SJSA1 (cell line): ENCODE measurements at regions not wholly inside any gene's neighbourhood (a gene's known extent, or its start where the extent isn't known, plus 50 kb on each side); places are given as distances from the start of the nearest gene placed in this dataset.
"Not testable (repeated sequence)": the region's sequence is repeated elsewhere in the genome, so short reads cannot be mapped to it uniquely, and the experiment has no call there.

Experiments
- DNase-seq, 2 experiments: peaks; one replicate each; pipeline ENCODE4 v3.0.0-alpha.2; 2015 to 2020; ENCODE audit warnings: low spot score in 2 of 2, low read depth in 1 of 2
- H3K27ac ChIP-seq: fragments of 250-450 bp; sonication (Bioruptor Pico); 2 replicates; pipeline ENCODE4 v1.5.1; 2020; ENCODE audit warnings: mild to moderate bottlenecking, moderate library complexity
- H3K27me3 ChIP-seq: fragments of 250-450 bp; sonication (Bioruptor Pico); replicated peaks from 2 replicates; pipeline ENCODE4 v1.5.1; 2020; ENCODE audit warnings: mild to moderate bottlenecking, moderate library complexity
- H3K36me3 ChIP-seq: fragments of 250-450 bp; sonication (Bioruptor Pico); 2 replicates; pipeline ENCODE4 v1.5.1; 2020; ENCODE audit warnings: mild to moderate bottlenecking
- H3K4me1 ChIP-seq: fragments of 250-450 bp; sonication (Bioruptor Pico); replicated peaks from 2 replicates; pipeline ENCODE4 v1.6.1; 2021; ENCODE audit warnings: mild to moderate bottlenecking
- H3K4me3 ChIP-seq: fragments of 250-450 bp; sonication (Bioruptor Pico); 2 replicates; pipeline ENCODE4 v1.5.1; 2020; ENCODE audit warnings: mild to moderate bottlenecking
- H3K9me3 ChIP-seq: fragments of 250-450 bp; sonication (Bioruptor Pico); replicated peaks from 2 replicates; pipeline ENCODE4 v1.5.1; 2020; ENCODE audit warnings: mild to moderate bottlenecking

DNA sequence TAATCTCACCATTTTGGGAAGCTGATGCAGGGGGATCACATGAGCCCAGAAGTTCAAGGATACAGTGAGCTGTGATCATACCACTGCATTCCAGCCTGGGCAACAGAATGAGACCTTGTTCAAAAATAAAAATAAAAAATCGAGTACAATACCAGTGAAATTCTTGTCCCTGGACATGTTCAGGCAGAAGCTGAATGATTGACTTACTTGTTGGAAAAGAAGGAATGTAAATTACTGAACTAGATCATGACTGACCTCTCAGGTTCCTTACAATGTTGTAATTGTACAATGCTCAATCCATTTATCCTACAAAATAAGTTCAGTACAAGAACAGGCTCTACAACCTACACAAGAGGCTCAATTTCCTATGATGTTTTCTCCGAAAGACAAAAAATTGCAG is 1010.4 kb downstream of the TLE1 start:
- H3K27ac ChIP-seq, result no peak overlapping the region
- H3K9me3 ChIP-seq, result no peaks in the 10 kb centered on the region
- H3K36me3 ChIP-seq, result no peaks in the 10 kb centered on the region
- DNase-seq, result no peak
- no peak overlapping the region for H3K4me3 ChIP-seq
- H3K27me3 ChIP-seq, result no peaks in the 10 kb centered on the region
- H3K4me1 ChIP-seq, result no peaks in the 10 kb centered on the region

DNA sequence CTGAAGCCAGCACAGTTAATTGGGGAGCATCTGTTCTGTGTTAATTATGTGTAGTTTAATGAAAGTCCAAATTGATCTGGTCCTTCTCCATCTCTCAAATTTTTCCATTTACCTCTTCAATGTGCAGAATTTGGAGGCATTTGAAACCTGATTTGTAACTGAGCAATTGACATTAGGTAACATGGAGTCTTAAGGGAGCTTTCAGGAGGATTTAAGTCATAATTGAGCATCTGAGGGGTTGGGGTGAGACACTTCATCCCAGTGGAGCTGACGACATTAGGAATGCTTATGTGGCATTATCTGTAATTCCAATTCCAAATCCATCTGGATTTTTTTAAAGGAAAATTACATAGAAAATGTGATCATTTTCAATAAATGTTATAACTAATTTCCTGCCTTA is 1015.9 kb downstream of the TLE1 start:
- Histone ChIP-seq H3K27ac (no peak overlapping the region), H3K9me3 (no peaks in the 10 kb centered on the region), H3K36me3 (no peaks in the 10 kb centered on the region), H3K27me3 (no peaks in the 10 kb centered on the region), H3K4me1 (no peaks in the 10 kb centered on the region), H3K4me3 (no peak overlapping the region)
- DNase-seq, result no peak

DNA sequence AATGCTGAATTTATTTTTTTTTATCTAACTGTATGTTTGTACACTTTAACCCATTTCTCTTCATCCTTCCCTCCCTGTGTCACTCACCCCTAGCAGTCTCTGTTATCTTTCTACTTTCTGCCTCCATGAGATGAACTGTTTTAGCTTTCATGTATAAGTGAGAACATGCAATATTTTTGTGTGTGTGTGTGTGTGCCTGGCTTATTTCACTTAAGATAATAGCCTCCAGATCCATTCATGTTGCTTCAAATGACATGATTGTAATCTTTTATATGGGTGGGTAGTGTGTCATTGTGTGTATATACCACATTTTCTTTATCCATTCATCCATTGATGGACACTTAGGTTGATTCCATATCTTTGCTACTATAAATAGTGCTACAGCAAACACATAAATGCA is 1023.9 kb downstream of the TLE1 start:
- no peak overlapping the region for H3K4me3 ChIP-seq
- DNase-seq, result no peak
- no peaks in the 10 kb centered on the region for H3K27me3 ChIP-seq
- no peak overlapping the region for H3K27ac ChIP-seq
- H3K9me3 ChIP-seq, result no peaks in the 10 kb centered on the region
- H3K4me1 ChIP-seq, result no peaks in the 10 kb centered on the region
- no peaks in the 10 kb centered on the region for H3K36me3 ChIP-seq

DNA sequence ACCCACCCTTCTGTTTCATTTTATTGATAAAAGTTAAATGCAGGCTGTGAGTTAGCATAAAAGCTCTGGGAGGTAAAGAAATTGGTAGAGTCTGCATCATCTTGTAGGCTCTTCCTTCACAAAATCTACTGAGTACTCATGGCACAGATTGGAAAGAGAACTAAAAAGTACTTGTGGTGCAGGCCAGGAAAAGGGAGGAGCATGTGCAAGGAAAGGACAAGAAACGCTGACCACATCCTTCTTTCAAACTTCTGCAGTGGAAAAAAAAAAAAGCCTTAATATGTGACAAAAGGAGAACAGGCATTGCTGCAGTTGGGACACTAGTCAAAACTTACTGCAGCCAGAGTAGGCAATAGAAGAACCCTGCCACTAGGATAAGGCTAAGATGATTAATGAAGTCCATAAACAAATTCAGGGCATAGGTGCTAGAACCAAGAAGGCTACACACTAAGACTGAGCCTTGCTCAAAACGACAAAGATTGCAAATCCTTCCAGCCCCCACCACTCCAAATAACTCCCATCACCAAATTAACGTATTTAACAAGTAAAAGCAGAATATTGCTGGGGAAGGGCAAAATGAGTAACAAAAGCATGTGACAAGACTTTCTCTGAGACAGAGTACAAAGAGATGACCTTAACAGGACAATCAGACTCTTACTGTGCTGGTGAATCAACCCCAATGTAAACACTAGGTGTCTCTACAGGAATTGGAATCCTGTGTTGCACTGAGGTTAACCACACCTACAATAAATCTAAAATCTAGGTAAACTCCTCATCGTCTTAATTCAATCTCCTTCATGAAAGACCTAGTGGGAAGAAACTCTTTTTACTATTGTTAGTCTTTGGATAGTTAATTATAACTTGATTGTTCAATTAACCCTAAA is 1024.8 kb downstream of the TLE1 start:
- H3K27ac ChIP-seq, result no peak overlapping the region
- no peaks in the 10 kb centered on the region for H3K27me3 ChIP-seq
- no peak overlapping the region for H3K4me3 ChIP-seq
- DNase-seq, result no peak
- H3K9me3 ChIP-seq, result no peaks in the 10 kb centered on the region
- H3K36me3 ChIP-seq, result no peaks in the 10 kb centered on the region
- no peaks in the 10 kb centered on the region for H3K4me1 ChIP-seq

DNA sequence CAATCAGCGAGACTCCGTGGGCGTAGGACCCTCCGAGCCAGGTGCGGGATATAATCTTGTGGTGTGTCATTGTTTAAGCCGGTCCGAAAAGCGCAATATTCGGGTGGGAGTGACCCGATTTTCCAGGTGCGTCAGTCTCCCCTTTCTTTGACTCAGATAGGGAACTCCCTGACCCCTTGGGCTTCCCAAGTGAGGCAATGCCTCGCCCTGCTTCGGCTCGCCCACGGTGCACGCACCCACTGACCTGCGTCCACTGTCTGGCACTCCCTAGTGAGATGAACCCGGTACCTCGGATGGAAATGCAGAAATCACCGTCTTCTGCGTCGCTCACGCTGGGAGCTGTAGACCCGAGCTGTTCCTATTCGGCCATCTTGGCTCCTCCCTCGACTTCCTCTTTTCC is 1029.6 kb downstream of the TLE1 start:
- not testable (repeated sequence) for H3K4me3 ChIP-seq, H3K4me1 ChIP-seq, H3K27me3 ChIP-seq, H3K27ac ChIP-seq, DNase-seq, H3K9me3 ChIP-seq, H3K36me3 ChIP-seq

DNA sequence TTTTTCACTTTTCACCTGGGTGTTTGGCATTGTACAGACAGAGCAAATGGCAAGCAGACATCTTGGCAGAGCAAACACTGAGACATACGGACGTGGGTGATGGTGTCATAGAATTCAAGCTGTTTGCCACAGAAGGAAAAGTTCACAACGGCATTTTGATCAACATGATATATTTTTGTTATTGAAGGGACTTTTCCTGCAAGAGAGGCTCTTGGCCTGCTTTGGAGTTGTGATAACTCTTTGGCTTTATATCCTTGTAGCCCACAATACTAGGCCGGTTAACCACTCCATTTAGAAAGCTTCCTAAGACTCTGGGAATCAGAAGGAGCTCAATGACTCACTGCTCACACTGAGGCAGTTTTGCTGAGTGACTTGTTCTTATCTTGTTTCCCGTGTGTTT is 1038.3 kb downstream of the TLE1 start:
- Histone ChIP-seq H3K27me3 (no peaks in the 10 kb centered on the region), H3K4me3 (no peak overlapping the region), H3K4me1 (peaks cover 21% of the 10 kb centered on the region), H3K9me3 (no peaks in the 10 kb centered on the region), H3K36me3 (no peaks in the 10 kb centered on the region), H3K27ac (no peak overlapping the region)
- no peak for DNase-seq

DNA sequence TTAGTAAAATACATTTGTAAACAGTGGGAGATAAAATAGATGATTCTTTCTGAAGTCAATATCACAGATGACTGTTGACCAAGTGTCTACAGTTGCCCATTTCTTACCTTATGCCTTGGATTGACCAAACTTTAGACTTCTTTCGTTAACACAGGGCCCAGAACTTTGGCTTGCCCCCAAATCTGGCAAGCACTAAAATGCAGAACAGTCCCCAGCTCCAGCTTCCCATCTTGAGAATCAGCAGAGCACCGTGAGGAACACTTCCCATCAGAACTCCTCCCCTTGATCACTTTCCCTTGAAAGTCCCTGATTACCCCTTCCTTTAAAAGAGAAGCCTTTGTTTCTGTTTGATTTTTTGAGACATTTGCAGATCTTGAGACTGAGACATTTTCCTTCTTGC is 1039.9 kb downstream of the TLE1 start:
- H3K27ac ChIP-seq, result peak overlapping the region; percentile 75
- DNase-seq, result no peak
- no peaks in the 10 kb centered on the region for H3K36me3 ChIP-seq
- H3K9me3 ChIP-seq, result no peaks in the 10 kb centered on the region
- H3K4me3 ChIP-seq, result no peak overlapping the region
- peaks cover 21% of the 10 kb centered on the region for H3K4me1 ChIP-seq
- no peaks in the 10 kb centered on the region for H3K27me3 ChIP-seq

DNA sequence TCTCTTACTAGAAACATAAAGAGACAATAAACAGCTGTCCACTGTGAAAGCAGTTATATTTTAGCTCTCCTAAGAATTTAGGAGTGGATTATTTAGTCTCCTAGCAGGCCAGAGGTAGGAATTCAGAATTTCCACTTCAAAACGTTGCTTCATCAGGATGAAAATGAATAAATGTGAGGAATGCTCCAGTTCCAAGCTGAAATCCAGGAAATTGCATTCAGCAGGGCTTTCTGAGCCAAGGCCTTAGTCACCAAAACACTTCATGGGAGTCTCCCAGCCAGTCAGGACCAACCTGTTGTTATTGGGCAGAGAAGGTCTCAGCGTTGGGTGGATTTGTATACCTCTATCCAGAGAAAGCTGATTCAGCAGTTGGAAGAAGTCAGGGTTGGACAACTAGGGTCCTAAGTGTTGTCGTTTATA is 1040.3 kb downstream of the TLE1 start:
- Histone ChIP-seq H3K36me3 (no peaks in the 10 kb centered on the region), H3K27ac (peak overlapping the region; percentile 75), H3K27me3 (no peaks in the 10 kb centered on the region), H3K4me3 (no peak overlapping the region), H3K4me1 (peaks cover 21% of the 10 kb centered on the region), H3K9me3 (no peaks in the 10 kb centered on the region)
- peak; percentile 50 to 53 for DNase-seq

DNA sequence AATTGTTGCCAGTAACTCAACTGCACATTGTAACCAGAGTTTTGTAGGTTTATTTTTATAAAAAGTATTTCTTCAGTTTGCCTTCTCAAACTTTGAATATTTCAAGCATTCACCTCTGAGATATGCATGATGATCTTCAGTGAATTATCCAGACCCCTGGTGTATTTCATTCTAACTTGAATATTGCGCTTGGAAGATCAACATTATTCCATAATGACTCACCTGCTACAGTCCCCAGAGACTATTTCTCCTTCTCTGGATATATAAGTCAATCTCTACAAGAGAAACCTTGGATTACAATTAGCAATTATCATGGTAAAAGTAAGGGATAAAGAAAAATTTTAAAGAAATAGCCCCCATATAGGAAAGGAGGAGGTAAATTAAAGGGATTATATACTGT is 1041.0 kb downstream of the TLE1 start:
- no peaks in the 10 kb centered on the region for H3K36me3 ChIP-seq
- H3K27ac ChIP-seq, result peak overlapping the region; percentile 75
- H3K27me3 ChIP-seq, result no peaks in the 10 kb centered on the region
- no peaks in the 10 kb centered on the region for H3K9me3 ChIP-seq
- H3K4me1 ChIP-seq, result peaks cover 21% of the 10 kb centered on the region
- peak in 1 of 2 experiments; percentile 38 for DNase-seq
- H3K4me3 ChIP-seq, result no peak overlapping the region

DNA sequence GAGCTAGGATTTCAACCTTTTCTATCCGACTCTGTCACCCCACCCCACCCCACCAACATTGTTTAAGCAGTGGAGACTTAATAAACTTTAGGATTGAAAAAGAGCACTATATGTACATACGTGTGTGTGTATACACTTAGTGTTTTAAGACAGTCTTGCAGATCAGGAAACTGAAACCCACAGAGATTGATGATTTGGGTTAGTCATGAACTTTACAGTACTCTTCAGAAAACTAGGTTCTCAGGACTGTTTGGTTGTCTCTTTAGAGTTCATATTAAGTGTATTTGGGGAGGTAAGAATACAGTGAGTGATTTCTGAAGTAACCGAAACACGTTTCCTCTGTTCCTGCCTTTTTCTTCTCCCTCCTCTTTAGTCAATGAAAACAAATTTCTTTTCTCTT is 1043.1 kb downstream of the TLE1 start:
- H3K9me3 ChIP-seq, result no peaks in the 10 kb centered on the region
- no peaks in the 10 kb centered on the region for H3K36me3 ChIP-seq
- no peak for DNase-seq
- peaks cover 21% of the 10 kb centered on the region for H3K4me1 ChIP-seq
- H3K27ac ChIP-seq, result no peak overlapping the region
- no peaks in the 10 kb centered on the region for H3K27me3 ChIP-seq
- no peak overlapping the region for H3K4me3 ChIP-seq

DNA sequence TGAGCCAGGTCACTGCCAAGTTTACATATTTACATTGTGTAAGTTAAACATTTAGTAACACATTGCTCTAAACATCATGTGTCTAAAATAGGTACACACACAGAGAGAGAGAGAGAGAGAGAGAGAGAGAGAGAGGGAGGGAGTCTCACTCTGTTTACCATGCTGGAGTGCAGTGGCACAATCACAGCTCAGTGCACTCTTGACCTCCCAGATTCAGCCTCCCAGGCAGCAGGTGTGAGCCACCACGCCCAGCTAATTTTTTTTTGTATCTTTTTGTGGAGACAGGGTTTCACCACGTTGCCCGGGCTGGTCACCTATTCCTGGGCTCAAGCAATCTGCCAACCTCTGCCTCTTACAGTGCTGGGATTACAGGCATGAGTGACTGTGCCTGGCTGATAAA is 1045.3 kb downstream of the TLE1 start:
- H3K27me3 ChIP-seq, result no peaks in the 10 kb centered on the region
- no peaks in the 10 kb centered on the region for H3K9me3 ChIP-seq
- H3K4me3 ChIP-seq, result no peak overlapping the region
- no peak for DNase-seq
- H3K4me1 ChIP-seq, result peaks cover 15% of the 10 kb centered on the region
- H3K27ac ChIP-seq, result no peak overlapping the region
- no peaks in the 10 kb centered on the region for H3K36me3 ChIP-seq

DNA sequence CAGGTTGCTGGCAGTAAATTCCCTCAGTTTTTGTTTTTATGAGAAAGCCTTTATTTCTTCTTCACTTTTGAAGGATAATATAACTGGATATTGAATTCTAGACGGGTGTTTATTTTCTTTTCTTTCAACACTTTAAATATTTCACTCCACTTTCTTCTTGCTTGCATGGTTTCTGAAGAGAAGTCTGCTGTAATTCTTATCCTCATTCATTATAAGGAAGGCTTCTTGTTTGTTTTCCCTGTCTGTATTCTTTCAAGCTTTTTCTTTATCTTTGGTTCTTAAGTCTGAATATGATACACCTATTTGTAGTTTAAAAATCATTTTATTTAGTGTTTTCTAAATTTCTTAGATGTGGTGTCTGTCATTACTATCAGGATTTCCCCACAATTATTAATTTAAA is 1054.3 kb downstream of the TLE1 start:
- Histone ChIP-seq H3K4me1 (no peaks in the 10 kb centered on the region), H3K9me3 (no peaks in the 10 kb centered on the region), H3K27ac (no peak overlapping the region), H3K4me3 (no peak overlapping the region), H3K36me3 (no peaks in the 10 kb centered on the region), H3K27me3 (no peaks in the 10 kb centered on the region)
- DNase-seq, result no peak

DNA sequence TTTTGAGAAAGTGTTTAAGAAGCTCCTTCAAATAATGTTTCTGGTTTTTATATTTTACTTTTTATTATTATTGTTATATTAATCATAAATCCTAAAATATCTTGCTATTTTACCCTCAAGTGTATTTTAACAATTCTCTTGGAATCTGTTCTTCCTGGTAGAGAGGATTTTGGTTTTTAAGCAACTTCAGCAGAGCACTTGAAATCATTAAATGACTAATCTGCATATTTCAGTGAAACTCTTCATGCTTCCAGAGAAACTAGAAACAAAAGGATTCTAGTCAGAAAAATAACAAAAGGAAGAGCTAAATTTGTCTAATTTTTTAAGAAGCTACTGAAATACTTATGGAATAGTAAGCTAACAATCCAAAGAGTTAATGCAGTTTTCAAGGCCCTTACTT is 1057.3 kb downstream of the TLE1 start:
- no peaks in the 10 kb centered on the region for H3K9me3 ChIP-seq
- DNase-seq, result no peak
- H3K36me3 ChIP-seq, result no peaks in the 10 kb centered on the region
- H3K4me1 ChIP-seq, result no peaks in the 10 kb centered on the region
- no peak overlapping the region for H3K4me3 ChIP-seq
- no peaks in the 10 kb centered on the region for H3K27me3 ChIP-seq
- H3K27ac ChIP-seq, result no peak overlapping the region

DNA sequence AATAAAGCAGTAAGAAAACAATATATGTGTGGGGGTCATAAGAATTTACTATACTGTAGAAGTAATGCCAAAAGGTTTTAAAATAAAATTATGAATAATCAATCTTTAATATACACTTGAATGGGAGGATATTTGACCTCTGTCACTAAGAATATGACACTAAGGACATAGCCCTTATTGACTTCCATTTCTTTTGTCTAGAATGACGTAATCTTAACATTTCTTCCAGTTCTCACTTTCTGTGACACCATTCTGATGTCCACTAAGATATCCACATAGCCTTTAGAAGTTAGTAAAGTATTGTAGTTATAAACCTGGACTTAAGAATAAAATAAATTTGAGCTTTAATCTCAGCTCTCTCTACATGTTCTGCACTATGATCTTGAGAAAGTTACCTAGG is 1050.7 kb downstream of the TLE4 start:
- no peak overlapping the region for H3K27ac ChIP-seq
- H3K4me3 ChIP-seq, result no peak overlapping the region
- H3K9me3 ChIP-seq, result no peaks in the 10 kb centered on the region
- DNase-seq, result no peak
- no peaks in the 10 kb centered on the region for H3K36me3 ChIP-seq
- H3K27me3 ChIP-seq, result no peaks in the 10 kb centered on the region
- no peaks in the 10 kb centered on the region for H3K4me1 ChIP-seq

DNA sequence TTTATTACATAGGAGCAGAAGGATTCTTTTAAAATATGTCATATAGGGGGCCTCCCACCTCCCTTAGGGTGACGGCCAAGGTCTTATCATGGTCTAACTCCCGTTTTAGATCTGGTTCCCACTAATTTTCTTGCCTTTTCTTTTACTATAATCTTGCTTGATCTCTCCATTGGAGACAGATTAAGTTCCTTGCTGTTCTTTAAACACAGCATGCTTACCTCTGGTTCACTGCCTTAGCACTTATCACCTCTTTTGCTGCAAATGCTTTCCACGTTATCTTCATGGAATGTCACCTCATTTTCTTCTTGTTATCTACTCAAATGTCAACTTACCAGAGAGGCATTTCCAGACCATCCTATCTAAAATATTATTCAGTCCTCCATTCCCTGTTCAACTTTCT is 1047.6 kb downstream of the TLE4 start:
- H3K9me3 ChIP-seq, result no peaks in the 10 kb centered on the region
- no peak for DNase-seq
- H3K27ac ChIP-seq, result no peak overlapping the region
- H3K27me3 ChIP-seq, result no peaks in the 10 kb centered on the region
- H3K4me3 ChIP-seq, result no peak overlapping the region
- H3K36me3 ChIP-seq, result no peaks in the 10 kb centered on the region
- no peaks in the 10 kb centered on the region for H3K4me1 ChIP-seq
